AG09309 (cell line): ENCODE measurements at regions not wholly inside any gene's neighbourhood (a gene's known extent, or its start where the extent isn't known, plus 50 kb on each side); places are given as distances from the start of the nearest gene placed in this dataset.

Experiments
- DNase-seq: peaks from one replicate; pipeline ENCODE4 v3.0.0-alpha.2; 2010; ENCODE audit warnings: low read depth
- H3K4me3 ChIP-seq: 2 replicates; pipeline ENCODE4 v1.5.1; 2011; ENCODE audit warnings: mild to moderate bottlenecking, low read depth, low read length, moderate library complexity; ENCODE audit not compliant: control insufficient read depth
- TF ChIP-seq, protein P1 (sequence below): IDR thresholded peaks from 2 replicates; pipeline ENCODE4 v1.5.1; 2011; ENCODE audit warnings: mild to moderate bottlenecking, low read depth, low read length, inconsistent platforms; ENCODE audit not compliant: insufficient read depth, control insufficient read depth; ENCODE audit errors: missing control alignments

DNA sequence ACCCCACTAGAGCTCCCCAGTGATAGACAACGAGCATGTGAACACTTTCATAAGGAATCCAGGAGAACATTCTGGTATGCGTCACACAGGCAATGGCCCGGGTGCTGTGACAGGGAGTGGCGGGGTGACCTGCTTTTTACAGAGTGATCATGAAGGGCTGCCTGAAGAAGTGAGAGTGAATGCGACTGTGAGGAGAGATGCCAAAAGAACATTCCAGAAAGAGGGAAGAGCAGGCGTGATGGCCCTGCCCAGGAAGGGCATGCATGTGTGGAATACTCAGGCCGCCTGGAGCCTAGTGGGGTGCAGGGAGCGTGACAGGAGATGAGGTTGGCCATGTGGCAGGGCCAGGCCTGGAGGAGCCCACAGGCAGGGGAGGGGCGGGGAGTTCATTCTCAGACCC is 53.8 kb downstream of the FZD10 start:
- TF ChIP-seq, protein P1, sequence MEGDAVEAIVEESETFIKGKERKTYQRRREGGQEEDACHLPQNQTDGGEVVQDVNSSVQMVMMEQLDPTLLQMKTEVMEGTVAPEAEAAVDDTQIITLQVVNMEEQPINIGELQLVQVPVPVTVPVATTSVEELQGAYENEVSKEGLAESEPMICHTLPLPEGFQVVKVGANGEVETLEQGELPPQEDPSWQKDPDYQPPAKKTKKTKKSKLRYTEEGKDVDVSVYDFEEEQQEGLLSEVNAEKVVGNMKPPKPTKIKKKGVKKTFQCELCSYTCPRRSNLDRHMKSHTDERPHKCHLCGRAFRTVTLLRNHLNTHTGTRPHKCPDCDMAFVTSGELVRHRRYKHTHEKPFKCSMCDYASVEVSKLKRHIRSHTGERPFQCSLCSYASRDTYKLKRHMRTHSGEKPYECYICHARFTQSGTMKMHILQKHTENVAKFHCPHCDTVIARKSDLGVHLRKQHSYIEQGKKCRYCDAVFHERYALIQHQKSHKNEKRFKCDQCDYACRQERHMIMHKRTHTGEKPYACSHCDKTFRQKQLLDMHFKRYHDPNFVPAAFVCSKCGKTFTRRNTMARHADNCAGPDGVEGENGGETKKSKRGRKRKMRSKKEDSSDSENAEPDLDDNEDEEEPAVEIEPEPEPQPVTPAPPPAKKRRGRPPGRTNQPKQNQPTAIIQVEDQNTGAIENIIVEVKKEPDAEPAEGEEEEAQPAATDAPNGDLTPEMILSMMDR = no peak
- DNase-seq = no peak
- H3K4me3 ChIP-seq = no peak overlapping the region

DNA sequence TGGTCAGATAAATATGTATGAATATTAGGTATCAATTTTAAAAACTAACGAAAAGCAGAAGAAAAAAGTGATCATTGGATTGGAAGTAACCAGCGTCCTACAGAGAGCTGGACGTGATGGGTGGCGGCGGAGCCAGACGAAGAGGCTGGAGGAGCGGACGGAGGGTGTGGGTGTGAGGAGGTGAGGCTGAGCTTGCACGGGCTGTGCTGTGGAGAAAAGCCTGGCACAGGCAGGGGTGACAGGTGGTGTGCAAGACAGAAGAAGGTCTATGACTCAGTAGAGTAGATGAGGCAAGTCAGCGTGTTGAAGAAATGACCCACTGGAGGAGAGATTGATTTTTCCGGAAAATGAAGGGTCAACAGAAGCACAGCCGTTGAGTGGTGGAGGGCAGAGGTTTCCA is 56.4 kb downstream of the FZD10 start:
- no peak overlapping the region for H3K4me3 ChIP-seq
- no peak for DNase-seq
- TF ChIP-seq, protein P1 = no peak

DNA sequence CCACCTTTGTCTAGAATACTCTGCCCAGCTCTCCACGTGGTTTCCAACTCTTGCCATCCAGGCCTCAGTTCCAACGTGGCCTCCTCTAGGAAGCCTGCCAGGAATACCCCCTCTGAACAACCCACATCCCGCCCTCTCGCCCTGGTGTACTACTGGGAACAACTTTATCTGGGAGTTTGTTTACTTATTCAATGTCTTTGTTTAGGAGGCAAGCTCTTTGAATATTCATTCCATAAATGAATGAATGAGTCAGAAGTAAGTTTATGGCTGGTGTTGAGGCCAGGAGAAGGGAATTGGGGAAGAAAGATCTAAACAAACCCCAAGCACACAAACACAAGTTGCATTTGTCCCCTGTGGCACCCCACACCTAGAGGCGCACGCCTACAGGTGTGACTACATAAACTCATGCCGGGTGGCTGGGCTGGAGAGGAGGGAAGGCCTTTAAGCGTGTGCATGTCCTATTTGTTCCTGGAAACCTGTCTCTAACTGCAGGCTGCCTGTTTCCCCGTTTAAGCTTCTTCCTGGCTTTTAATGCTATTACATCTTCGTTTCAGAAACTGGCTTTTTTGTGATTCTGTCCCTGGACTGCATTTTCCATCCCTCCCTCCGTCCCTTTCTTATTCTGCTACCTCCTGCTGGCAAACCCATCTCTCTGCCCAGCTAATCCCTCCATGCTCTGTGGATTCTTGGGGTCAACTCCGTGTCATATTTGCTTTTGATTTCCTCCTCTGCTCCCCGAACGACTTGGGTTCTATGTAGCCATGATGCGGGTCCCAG is 57.9 kb downstream of the FZD10 start:
- TF ChIP-seq, protein P1 = no peak
- DNase-seq = no peak
- no peak overlapping the region for H3K4me3 ChIP-seq

DNA sequence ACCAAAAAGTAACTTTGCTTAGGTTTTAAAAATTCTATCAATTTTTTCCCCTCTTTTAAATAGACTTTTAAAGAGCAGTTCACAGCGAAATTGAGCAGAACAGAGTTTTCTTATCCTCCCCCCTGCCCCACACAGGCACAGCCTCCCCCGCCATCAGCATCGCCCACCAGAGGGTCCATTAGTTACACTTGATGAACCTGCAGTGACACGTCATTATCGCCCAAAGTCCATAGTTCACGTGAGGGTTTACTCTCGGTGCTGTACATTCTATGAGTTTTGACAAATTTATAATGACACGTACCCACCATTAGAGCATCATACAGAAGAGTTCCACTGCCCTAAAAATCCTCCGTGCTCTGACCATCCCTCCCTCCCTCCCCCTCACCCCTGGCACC is 58.4 kb downstream of the FZD10 start:
- no peak overlapping the region for H3K4me3 ChIP-seq
- TF ChIP-seq, protein P1 = no peak
- no peak for DNase-seq

DNA sequence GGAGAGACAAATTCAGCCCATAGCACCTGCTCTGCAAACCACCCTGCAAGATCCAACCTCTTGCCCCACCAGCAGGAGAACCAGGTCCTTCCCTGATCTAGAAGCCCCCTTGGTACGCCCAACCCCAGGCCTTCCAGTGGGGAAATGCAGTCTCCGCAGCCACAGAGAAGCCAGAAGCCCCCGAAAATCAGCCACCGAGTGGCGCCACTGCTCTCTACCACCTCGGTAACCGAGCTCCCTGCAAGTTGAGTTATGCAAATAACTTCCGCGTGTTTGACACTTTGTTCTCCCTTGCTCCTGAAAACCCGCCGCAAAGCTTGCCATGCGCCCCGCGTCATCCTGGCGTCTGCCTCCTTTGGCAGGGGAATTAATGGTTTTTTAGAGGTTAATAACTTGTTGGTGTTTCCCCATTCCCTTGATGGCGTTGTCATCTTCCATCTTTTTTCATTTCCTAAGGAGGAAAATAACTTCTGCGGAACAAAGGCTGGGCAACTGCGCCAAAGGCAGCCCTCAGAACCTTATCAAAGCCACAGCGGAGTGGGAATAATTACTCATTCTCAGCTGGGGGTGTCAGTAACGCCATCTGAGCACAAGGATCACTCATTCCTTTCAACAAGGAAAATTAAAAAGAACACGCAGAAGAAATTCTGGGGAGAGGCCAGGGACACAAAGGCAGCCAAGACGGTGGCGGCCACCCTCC is 60.4 kb downstream of the FZD10 start:
- no peak overlapping the region for H3K4me3 ChIP-seq
- DNase-seq = no peak
- TF ChIP-seq, protein P1 = no peak

DNA sequence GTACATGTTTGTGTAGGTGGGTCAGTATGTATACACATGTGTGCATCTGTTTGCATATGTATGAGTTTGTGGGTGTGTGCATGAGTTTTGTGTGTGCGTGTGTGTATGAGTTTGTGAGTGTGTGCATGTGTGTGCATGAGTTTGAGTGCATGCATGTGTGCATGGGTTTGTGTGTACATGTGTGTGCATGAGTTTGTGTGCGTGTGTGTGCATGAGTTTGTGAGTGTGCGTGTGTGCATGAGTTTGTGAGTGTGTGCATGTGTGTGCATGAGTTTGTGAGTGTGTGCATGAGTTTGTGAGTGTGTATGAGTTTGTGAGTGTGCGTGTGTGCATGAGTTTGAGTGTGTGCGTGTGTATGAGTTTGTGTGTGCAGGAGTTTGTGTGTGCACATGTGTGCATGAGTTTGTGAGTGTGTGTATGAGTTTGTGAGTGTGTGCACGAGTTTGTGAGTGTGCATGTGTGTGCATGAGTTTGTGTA is 61.5 kb downstream of the FZD10 start:
- DNase-seq = no peak
- TF ChIP-seq, protein P1 = no peak
- H3K4me3 ChIP-seq = no peak overlapping the region
